Kidney (tissue), 13 donors: ENCODE measurements at regions not wholly inside any gene's neighbourhood (a gene's known extent, or its start where the extent isn't known, plus 50 kb on each side); places are given as distances from the start of the nearest gene placed in this dataset.
A peak's percentile ranks its signal among the peaks of the same experiment; 100 is the strongest.

Source experiments
- DNase-seq, 5 donors: peaks; one replicate each; pipeline ENCODE4 v3.0.0-alpha.2; 2013 to 2020
- FAIRE-seq: peaks from 2 replicates; lab custom pipeline; 2012; peaks lifted over from hg19 to GRCh38; lab: Jason Lieb, UNC
- H3K27ac ChIP-seq, 2 donors: one replicate each; pipeline ENCODE4 v1.7.0; 2013; ENCODE audit warnings: low read depth in 2 of 2, low read length in 2 of 2, inconsistent platforms in 1 of 2
- H3K27me3 ChIP-seq: one replicate; pipeline ENCODE4 v1.7.1; 2013; ENCODE audit warnings: low read length, inconsistent platforms; ENCODE audit not compliant: control insufficient read depth, insufficient read depth
- H3K36me3 ChIP-seq, 3 donors: one replicate each; pipeline versions ENCODE4 v1.7.0 to v1.7.1; 2013; ENCODE audit warnings: low read length in 3 of 3, control low read depth in 1 of 3, inconsistent platforms in 1 of 3; ENCODE audit not compliant: insufficient read depth in 3 of 3, control insufficient read depth in 2 of 3
- H3K4me1 ChIP-seq, 3 donors: one replicate each; pipeline versions ENCODE4 v1.7.0 to v1.7.1; 2013; ENCODE audit warnings: low read length in 3 of 3, inconsistent platforms in 1 of 3, low read depth in 1 of 3; ENCODE audit not compliant: control insufficient read depth in 2 of 3, insufficient read depth in 2 of 3
- H3K4me3 ChIP-seq, 3 donors: one replicate each; pipeline versions ENCODE4 v1.7.0 to v1.8.1; 2013; ENCODE audit warnings: low read length in 3 of 3, control low read depth in 1 of 3, inconsistent platforms in 1 of 3
- H3K9ac ChIP-seq, 3 donors: one replicate each; pipeline versions ENCODE4 v1.7.0 to v1.7.1; 2013; ENCODE audit warnings: low read length in 3 of 3, control low read depth in 1 of 3, inconsistent platforms in 1 of 3
- H3K9me3 ChIP-seq, 3 donors: one replicate each; pipeline versions ENCODE4 v1.7.0 to v1.7.1; 2013; ENCODE audit warnings: low read length in 3 of 3, control low read depth in 1 of 3, inconsistent platforms in 1 of 3; ENCODE audit not compliant: control insufficient read depth in 2 of 3, insufficient read depth in 1 of 3
- intact Hi-C: fragments of 100-400 bp; cut with DNase I; formaldehyde crosslinking; loops from one replicate; pipeline ENCODE4 v1.11.1; 2022
- TF ChIP-seq, protein P1 (sequence below): IDR thresholded peaks from 3 replicates; pipeline ENCODE4 v1.5.1; 2012; ENCODE audit warnings: mild to moderate bottlenecking, moderate library complexity, borderline replicate concordance; ENCODE audit not compliant: insufficient read depth; ENCODE audit errors: extremely low read depth
- donor health status: control.
- donor health status: control.
- donor health status: control.
- donor health status: control.
- donor health status: control.
- donor health status: DM: yes; HTN: yes; CAD: no.
- donor health status: Normal renal cell carcinoma (clear cell type).

DNA sequence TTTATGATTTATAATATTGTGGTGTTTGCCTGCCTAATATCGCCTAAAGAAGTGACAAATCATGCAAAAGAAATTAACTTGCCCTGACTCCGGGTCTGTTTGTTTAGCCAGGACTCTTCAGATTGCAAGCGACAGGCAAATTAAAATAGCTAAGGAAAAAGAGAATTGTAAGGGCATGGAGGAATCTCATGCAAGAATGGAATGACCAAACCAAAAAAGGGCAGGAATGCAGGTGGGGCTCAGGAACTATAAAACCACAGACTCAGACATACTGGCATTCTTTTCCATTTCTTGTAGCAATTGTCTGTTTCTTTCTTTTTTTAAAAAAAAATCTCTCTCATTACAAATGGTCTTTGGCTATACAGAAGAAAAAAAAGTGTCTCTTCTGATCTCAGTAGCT is 188.1 kb upstream of the XYLT1 start:
- FAIRE-seq: no peak
- TF ChIP-seq, protein P1, sequence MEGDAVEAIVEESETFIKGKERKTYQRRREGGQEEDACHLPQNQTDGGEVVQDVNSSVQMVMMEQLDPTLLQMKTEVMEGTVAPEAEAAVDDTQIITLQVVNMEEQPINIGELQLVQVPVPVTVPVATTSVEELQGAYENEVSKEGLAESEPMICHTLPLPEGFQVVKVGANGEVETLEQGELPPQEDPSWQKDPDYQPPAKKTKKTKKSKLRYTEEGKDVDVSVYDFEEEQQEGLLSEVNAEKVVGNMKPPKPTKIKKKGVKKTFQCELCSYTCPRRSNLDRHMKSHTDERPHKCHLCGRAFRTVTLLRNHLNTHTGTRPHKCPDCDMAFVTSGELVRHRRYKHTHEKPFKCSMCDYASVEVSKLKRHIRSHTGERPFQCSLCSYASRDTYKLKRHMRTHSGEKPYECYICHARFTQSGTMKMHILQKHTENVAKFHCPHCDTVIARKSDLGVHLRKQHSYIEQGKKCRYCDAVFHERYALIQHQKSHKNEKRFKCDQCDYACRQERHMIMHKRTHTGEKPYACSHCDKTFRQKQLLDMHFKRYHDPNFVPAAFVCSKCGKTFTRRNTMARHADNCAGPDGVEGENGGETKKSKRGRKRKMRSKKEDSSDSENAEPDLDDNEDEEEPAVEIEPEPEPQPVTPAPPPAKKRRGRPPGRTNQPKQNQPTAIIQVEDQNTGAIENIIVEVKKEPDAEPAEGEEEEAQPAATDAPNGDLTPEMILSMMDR: no peak
- intact Hi-C loops: no loop called here

DNA sequence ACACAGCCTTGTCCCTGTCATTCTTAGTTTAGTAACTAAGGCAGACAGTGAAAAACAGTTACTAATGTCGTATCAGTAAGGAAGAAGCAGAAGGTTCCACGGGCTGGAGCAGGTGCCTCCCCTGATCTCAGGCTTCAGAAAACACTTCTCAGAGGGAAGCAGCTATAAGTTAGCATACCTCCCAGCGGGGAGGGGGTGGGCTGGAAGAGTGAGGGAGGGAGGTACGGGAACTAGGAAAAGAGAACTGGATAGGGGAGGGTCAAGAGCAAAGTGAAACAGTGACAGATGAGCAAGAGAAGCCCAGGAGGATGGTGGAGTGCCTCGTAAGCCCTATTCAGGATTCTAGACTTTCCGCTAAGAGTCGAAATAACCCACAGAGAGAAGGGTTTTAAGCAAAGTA is 186.3 kb upstream of the XYLT1 start:
- Histone ChIP-seq H3K4me3 (no peak overlapping the region), H3K36me3 (no peaks in the 10 kb centered on the region), H3K9me3 (no peaks in the 10 kb centered on the region), H3K27me3 (no peaks in the 10 kb centered on the region), H3K27ac (no peak overlapping the region), H3K9ac (no peak overlapping the region), H3K4me1 (no peaks in the 10 kb centered on the region)
- no peak for FAIRE-seq
- intact Hi-C loops: no loop called here
- peak in 3 of 5 donors; percentile 21 to 36 (median 28) for DNase-seq
- TF ChIP-seq, protein P1: no peak

More for the DNA sequence above, 188.1 kb upstream of the XYLT1 start:
- Histone ChIP-seq H3K9ac (no peak overlapping the region), H3K27ac (no peak overlapping the region), H3K4me3 (no peak overlapping the region), H3K27me3 (no peaks in the 10 kb centered on the region), H3K36me3 (no peaks in the 10 kb centered on the region), H3K4me1 (no peaks in the 10 kb centered on the region), H3K9me3 (no peaks in the 10 kb centered on the region)
- DNase-seq: no peak

DNA sequence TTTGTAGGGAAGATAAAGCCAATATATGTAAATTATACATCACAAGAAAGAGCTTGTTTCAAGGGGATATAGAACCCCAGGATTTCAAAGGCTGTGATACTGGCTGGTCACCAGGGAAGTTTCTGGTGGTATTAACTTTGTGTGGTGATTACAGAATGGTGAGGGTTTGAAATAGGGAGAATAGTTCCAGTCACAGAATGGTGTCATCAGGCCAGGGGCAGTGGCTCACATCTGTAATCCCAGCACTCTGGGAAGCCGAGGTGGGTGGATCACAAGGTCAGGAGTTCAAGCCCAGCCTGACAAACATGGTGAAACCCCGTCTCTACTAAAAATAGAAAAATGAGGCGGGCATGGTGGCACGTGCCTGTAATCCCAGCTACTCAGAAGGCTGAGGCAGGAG is 183.8 kb upstream of the XYLT1 start:
- no peaks in the 10 kb centered on the region for H3K27me3 ChIP-seq
- TF ChIP-seq, protein P1: no peak
- DNase-seq (no peak), FAIRE-seq (no peak)
- no peaks in the 10 kb centered on the region for H3K4me1 ChIP-seq
- no peaks in the 10 kb centered on the region for H3K9me3 ChIP-seq
- no peak overlapping the region for H3K27ac ChIP-seq
- intact Hi-C loops: no loop called here
- no peak overlapping the region for H3K9ac ChIP-seq
- no peaks in the 10 kb centered on the region for H3K36me3 ChIP-seq
- no peak overlapping the region for H3K4me3 ChIP-seq

DNA sequence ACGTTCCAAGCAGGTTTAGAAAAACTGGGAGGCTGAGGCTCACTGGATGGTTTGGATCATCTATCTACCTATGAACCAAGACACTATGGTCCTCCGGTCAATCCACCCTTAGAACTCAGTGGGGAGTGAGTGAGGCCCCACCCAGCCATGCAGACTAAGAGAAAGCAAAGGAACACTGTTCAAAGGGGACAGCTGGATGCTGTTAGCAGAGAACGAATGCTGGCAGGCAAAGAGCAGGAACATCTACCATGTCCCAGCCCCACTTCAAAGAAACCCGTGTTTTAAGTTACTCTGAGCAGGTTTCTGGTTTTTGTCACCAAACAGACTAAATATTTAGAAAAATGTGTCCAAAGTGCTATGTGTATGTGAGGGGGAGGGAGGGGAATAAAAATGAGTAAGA is 183.4 kb upstream of the XYLT1 start:
- H3K4me1 ChIP-seq: no peaks in the 10 kb centered on the region
- H3K4me3 ChIP-seq: no peak overlapping the region
- TF ChIP-seq, protein P1: no peak
- no peak overlapping the region for H3K9ac ChIP-seq
- intact Hi-C loops: no loop called here
- no peaks in the 10 kb centered on the region for H3K9me3 ChIP-seq
- DNase-seq: no peak
- no peak overlapping the region for H3K27ac ChIP-seq
- H3K36me3 ChIP-seq: no peaks in the 10 kb centered on the region
- no peak for FAIRE-seq
- no peaks in the 10 kb centered on the region for H3K27me3 ChIP-seq
